Lower lobe of right lung (tissue), 2 donors: ENCODE measurements at regions not wholly inside any gene's neighbourhood (a gene's known extent, or its start where the extent isn't known, plus 50 kb on each side); places are given as distances from the start of the nearest gene placed in this dataset.
"Not testable (repeated sequence)": the region's sequence is repeated elsewhere in the genome, so short reads cannot be mapped to it uniquely, and the experiment has no call there.

Experiments used
- ATAC-seq, 2 donors: fragments of 200-7000 bp; cut with Tn5 transposase; one replicate each; pipeline ENCODE4 v1.9.1; 2020 to 2022; ENCODE audit warnings: mild to moderate bottlenecking in 2 of 2, moderate library complexity in 2 of 2
- DNase-seq: peaks from one replicate; pipeline ENCODE4 v3.0.0-alpha.2; 2020
- H3K27ac ChIP-seq: fragments of 200-600 bp; one replicate; pipeline ENCODE4 v1.8.0; 2022
- H3K27me3 ChIP-seq: fragments of 200-600 bp; one replicate; pipeline ENCODE4 v1.8.0; 2022; ENCODE audit warnings: low read depth
- H3K36me3 ChIP-seq: fragments of 200-600 bp; one replicate; pipeline ENCODE4 v1.8.0; 2022; ENCODE audit warnings: mild to moderate bottlenecking
- H3K4me1 ChIP-seq: fragments of 200-600 bp; one replicate; pipeline ENCODE4 v1.8.0; 2022
- H3K4me3 ChIP-seq: fragments of 200-600 bp; one replicate; pipeline ENCODE4 v1.8.0; 2022; ENCODE audit warnings: mild to moderate bottlenecking
- H3K9me3 ChIP-seq: fragments of 200-600 bp; one replicate; pipeline ENCODE4 v1.8.0; 2022
- intact Hi-C: fragments of 100-400 bp; cut with DNase I; formaldehyde crosslinking; loops from one replicate; pipeline ENCODE4 v1.11.0; 2022
- TF ChIP-seq, protein P1 (sequence below): fragments of 200-600 bp; IDR thresholded peaks from one replicate; pipeline ENCODE4 v1.8.0; 2022; ENCODE audit warnings: antibody characterized with exemption, mild to moderate bottlenecking
- donor health status: DM: no; HTN: yes; CAD: no; lungs with severe emphysema.

DNA sequence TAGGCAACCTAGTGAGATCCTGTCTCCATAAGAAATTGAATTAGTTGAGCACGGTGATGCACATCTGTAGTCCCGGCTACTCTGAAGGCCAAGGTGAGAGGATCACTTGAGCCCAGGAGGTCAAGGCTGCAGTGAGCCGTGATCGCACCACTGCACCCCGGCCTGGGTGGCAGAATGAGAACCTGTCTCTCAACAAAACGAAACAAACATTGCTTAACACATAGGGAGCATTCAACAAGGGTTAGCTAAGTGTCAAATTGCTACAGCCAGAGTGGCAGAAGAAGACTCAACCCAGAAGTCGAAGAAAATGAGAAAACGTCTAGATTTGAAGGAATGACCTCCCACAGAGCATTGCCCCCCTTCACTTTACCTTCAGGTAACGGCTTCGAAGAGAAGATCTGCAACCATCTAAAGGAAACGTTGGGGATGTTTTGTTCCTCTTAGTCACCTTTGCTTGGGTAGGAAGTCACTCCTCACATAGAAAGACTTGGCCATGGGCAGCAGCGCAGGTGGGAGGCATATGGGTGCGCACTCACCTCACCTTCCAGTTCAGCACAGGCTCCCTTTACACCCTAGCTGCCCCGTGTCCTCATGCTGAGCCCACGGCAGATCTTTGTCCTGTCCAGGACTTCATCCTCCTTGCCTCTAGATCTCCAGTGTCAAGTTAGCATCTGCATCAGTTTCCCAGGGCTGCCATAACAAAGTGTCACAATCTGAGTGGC is 63.7 kb upstream of the SHLD1 start:
- no peaks in the 10 kb centered on the region for H3K27me3 ChIP-seq
- H3K4me1 ChIP-seq: peaks cover 36% of the 10 kb centered on the region
- no peak overlapping the region for H3K4me3 ChIP-seq
- ATAC-seq (no peak), DNase-seq (no peak)
- no peaks in the 10 kb centered on the region for H3K9me3 ChIP-seq
- no peaks in the 10 kb centered on the region for H3K36me3 ChIP-seq
- TF ChIP-seq, protein P1, sequence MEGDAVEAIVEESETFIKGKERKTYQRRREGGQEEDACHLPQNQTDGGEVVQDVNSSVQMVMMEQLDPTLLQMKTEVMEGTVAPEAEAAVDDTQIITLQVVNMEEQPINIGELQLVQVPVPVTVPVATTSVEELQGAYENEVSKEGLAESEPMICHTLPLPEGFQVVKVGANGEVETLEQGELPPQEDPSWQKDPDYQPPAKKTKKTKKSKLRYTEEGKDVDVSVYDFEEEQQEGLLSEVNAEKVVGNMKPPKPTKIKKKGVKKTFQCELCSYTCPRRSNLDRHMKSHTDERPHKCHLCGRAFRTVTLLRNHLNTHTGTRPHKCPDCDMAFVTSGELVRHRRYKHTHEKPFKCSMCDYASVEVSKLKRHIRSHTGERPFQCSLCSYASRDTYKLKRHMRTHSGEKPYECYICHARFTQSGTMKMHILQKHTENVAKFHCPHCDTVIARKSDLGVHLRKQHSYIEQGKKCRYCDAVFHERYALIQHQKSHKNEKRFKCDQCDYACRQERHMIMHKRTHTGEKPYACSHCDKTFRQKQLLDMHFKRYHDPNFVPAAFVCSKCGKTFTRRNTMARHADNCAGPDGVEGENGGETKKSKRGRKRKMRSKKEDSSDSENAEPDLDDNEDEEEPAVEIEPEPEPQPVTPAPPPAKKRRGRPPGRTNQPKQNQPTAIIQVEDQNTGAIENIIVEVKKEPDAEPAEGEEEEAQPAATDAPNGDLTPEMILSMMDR: no peak
- H3K27ac ChIP-seq: peak overlapping the region; percentile 64
- intact Hi-C loops: no loop called here

DNA sequence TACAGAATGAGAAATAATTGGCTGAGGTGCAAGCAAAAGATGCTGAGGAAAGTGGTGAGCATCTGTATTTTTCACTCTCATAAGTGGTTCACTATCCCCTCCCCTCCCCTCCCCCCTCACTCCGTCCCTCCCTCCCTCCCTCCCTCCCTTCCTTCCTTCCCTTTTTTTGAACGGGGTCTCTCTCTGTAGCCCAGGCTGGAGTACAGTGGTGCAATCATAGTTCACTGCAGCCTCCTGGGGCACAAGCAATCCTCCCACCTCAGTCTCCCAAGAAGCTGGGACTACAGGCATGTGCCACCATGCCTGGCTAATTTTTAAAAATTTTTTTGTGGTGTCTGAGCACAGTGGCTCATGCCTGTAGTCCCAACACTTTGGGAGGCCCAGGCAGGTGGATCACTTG is 67.6 kb upstream of the SHLD1 start:
- H3K4me3 ChIP-seq, intact Hi-C loops, H3K27ac ChIP-seq, ATAC-seq, H3K9me3 ChIP-seq, DNase-seq, H3K36me3 ChIP-seq, H3K27me3 ChIP-seq: not testable (repeated sequence)
- H3K4me1 ChIP-seq: peaks cover 10% of the 10 kb centered on the region

DNA sequence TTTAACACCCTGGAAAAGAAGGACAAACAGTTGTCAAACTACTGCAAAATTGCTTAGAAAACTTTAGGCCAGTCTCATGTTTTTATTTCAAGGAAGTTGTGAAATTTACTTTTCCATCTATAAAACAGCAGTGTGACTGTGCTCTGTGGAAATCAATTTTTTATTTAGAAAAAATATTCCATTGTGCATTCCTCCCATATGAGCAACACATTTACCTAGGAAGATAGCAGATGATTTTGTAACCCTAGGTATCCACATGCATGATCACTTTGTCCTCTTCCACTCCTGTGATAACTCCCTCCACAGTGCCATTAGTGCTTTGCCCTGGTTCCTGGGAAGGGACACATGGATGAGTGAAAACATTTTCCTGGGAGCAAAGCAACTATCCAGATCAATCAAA is 69.4 kb upstream of the GPCPD1 start:
- no peaks in the 10 kb centered on the region for H3K9me3 ChIP-seq
- no peak overlapping the region for H3K4me3 ChIP-seq
- no peaks in the 10 kb centered on the region for H3K27me3 ChIP-seq
- intact Hi-C loops: no loop called here
- no peaks in the 10 kb centered on the region for H3K36me3 ChIP-seq
- TF ChIP-seq, protein P1: no peak
- H3K4me1 ChIP-seq: peaks cover 14% of the 10 kb centered on the region
- no peak overlapping the region for H3K27ac ChIP-seq
- ATAC-seq: no peak
- no peak for DNase-seq

DNA sequence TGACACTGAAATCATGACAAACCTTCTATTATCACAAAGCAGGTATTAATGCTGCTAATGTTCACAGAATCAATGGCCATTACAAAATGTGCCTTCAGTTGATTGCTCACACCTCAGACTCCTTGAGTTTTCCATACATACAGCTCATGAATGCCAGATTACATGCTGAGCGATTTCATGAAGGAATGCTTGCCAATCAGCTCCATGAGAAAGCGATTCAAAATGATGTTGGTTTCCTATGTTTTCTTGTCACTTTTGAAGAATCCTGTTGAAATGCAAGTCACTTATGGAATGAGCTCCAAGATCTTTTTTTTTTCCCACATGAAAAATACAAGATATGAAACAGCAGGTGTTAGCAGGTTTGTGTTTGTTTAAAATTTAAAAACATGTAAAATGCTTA is 68.0 kb upstream of the GPCPD1 start:
- intact Hi-C loops: no loop called here

DNA sequence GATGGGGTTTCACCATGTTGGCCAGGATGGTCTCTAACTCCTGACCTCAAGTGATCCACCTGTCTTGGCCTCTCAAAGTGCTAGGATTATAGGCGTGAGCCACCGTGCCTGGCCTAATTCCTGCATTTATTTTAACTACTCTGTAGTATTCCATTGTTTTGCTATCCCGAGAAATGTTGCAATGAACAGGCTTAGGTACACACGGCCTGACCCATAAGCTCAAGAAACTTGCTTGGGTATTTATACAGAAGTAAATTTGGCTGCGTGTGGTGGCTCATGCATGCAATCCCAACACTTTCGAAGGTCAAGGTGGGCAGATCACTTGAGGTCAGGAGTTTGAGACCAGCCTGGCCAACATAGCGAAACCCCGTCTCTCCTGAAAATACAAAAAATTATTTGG is 67.1 kb upstream of the GPCPD1 start:
- ATAC-seq, H3K27me3 ChIP-seq, H3K4me3 ChIP-seq, DNase-seq, H3K27ac ChIP-seq, H3K9me3 ChIP-seq, H3K36me3 ChIP-seq, intact Hi-C loops: not testable (repeated sequence)
- H3K4me1 ChIP-seq: peaks cover 28% of the 10 kb centered on the region

More for the DNA sequence above, 68.0 kb upstream of the GPCPD1 start:
- no peaks in the 10 kb centered on the region for H3K9me3 ChIP-seq
- no peak for DNase-seq
- ATAC-seq: no peak
- TF ChIP-seq, protein P1: no peak
- no peaks in the 10 kb centered on the region for H3K27me3 ChIP-seq
- H3K4me1 ChIP-seq: peaks cover 25% of the 10 kb centered on the region
- H3K36me3 ChIP-seq: no peaks in the 10 kb centered on the region
- no peak overlapping the region for H3K27ac ChIP-seq
- H3K4me3 ChIP-seq: no peak overlapping the region

DNA sequence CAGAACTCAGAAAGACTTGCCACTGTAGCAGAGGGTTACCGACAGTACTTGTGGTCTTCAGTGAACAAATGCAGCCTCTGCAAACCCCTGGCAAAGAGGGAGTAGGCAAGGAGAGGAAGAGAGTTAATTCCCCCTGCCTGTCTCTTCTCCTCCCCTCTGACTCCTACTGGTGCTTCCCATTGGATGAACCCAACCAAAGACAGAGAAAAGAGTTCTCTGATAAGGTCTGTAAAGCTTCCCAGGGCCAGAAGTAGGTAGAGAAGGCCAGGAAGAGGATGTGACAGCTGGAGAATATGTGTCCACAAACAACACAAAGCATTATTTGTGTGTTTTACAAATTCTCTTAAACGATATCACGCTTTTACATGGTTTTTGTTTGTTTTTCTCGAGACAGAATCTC is 66.6 kb upstream of the GPCPD1 start:
- peaks cover 28% of the 10 kb centered on the region for H3K4me1 ChIP-seq
- intact Hi-C loops: no loop called here
- no peak overlapping the region for H3K27ac ChIP-seq
- no peaks in the 10 kb centered on the region for H3K9me3 ChIP-seq
- ATAC-seq: no peak
- no peak for DNase-seq
- H3K4me3 ChIP-seq: no peak overlapping the region
- TF ChIP-seq, protein P1: no peak
- no peaks in the 10 kb centered on the region for H3K36me3 ChIP-seq
- H3K27me3 ChIP-seq: no peaks in the 10 kb centered on the region
